ENCODE measurements at regions not wholly inside any gene's neighbourhood (a gene's known extent, or its start where the extent isn't known, plus 50 kb on each side); places are given as distances from the start of the nearest gene placed in this dataset.
A peak's percentile ranks its signal among the peaks of the same experiment; 100 is the strongest.

GRCh38 chr1:34590211-34590623 is 164.6 kb upstream of the GJB5 start:
- no peak for DNase-seq (ENCODE audit: extremely low read depth in 1 of 2, low read depth in 1 of 2)

- no peak for DNase-seq (ENCODE audit: extremely low read depth in 1 of 2, low read depth in 1 of 2)
Observed at GRCh38 chr1:34591751-34592629, 162.9 kb upstream of the GJB5 start.

- peak; percentile 24 to 34 for DNase-seq (ENCODE audit: extremely low read depth in 1 of 2, low read depth in 1 of 2)
Observed at GRCh38 chr1:34597877-34598514, 156.9 kb upstream of the GJB5 start.

GRCh38 chr1:34602907-34603306 is 151.9 kb upstream of the GJB5 start:
- DNase-seq (ENCODE audit: extremely low read depth in 1 of 2, low read depth in 1 of 2), result no peak

GRCh38 chr1:34603594-34603993 is 151.3 kb upstream of the GJB5 start:
- DNase-seq (ENCODE audit: extremely low read depth in 1 of 2, low read depth in 1 of 2), result no peak

GRCh38 chr1:34606504-34606903 is 148.3 kb upstream of the GJB5 start:
- DNase-seq (ENCODE audit: extremely low read depth in 1 of 2, low read depth in 1 of 2), result no peak

GRCh38 chr1:34610063-34610462 is 144.8 kb upstream of the GJB5 start:
- DNase-seq (ENCODE audit: extremely low read depth in 1 of 2, low read depth in 1 of 2), result no peak

GRCh38 chr1:34611571-34611970 is 143.3 kb upstream of the GJB5 start:
- DNase-seq (ENCODE audit: extremely low read depth in 1 of 2, low read depth in 1 of 2), result no peak

GRCh38 chr1:34612091-34612827 is 142.6 kb upstream of the GJB5 start:
- DNase-seq (ENCODE audit: extremely low read depth in 1 of 2, low read depth in 1 of 2), result no peak

GRCh38 chr1:34617321-34618118 is 137.3 kb upstream of the GJB5 start:
- DNase-seq (ENCODE audit: extremely low read depth in 1 of 2, low read depth in 1 of 2), result no peak

- no peak for DNase-seq (ENCODE audit: extremely low read depth in 1 of 2, low read depth in 1 of 2)
Observed at GRCh38 chr1:34618381-34618780, 136.5 kb upstream of the GJB5 start.

GRCh38 chr1:34619256-34619655 is 135.6 kb upstream of the GJB5 start:
- DNase-seq (ENCODE audit: extremely low read depth in 1 of 2, low read depth in 1 of 2), result no peak

- no peak for DNase-seq (ENCODE audit: extremely low read depth in 1 of 2, low read depth in 1 of 2)
Observed at GRCh38 chr1:34621916-34622315, 132.9 kb upstream of the GJB5 start.

- no peak for DNase-seq (ENCODE audit: extremely low read depth in 1 of 2, low read depth in 1 of 2)
Observed at GRCh38 chr1:34625521-34626015, 129.3 kb upstream of the GJB5 start.

- DNase-seq (ENCODE audit: extremely low read depth in 1 of 2, low read depth in 1 of 2), result no peak
Observed at GRCh38 chr1:34627465-34628240, 127.2 kb upstream of the GJB5 start.

GRCh38 chr1:34631126-34631525 is 123.7 kb upstream of the GJB5 start:
- DNase-seq (ENCODE audit: extremely low read depth in 1 of 2, low read depth in 1 of 2), result no peak

- no peak for DNase-seq (ENCODE audit: extremely low read depth in 1 of 2, low read depth in 1 of 2)
Observed at GRCh38 chr1:34639701-34640100, 115.1 kb upstream of the GJB5 start.

GRCh38 chr1:34640654-34641401 is 114.0 kb upstream of the GJB5 start:
- no peak for DNase-seq (ENCODE audit: extremely low read depth in 1 of 2, low read depth in 1 of 2)

- no peak for DNase-seq (ENCODE audit: extremely low read depth in 1 of 2, low read depth in 1 of 2)
Observed at GRCh38 chr1:34642679-34643078, 112.2 kb upstream of the GJB5 start.

All from stimulated activated CD8-positive, alpha-beta memory T cell treated with anti-CD3 and anti-CD28 coated beads, Interleukin-7, amount 100 ng/mL, for 48 hours (primary cell).